CD8-positive, alpha-beta memory T cell (primary cell): ENCODE measurements at regions not wholly inside any gene's neighbourhood (a gene's known extent, or its start where the extent isn't known, plus 50 kb on each side); places are given as distances from the start of the nearest gene placed in this dataset.
A peak's percentile ranks its signal among the peaks of the same experiment; 100 is the strongest.
"Not testable (repeated sequence)": the region's sequence is repeated elsewhere in the genome, so short reads cannot be mapped to it uniquely, and the experiment has no call there.

Source experiments
- CTCF ChIA-PET: fragments of 350-600 bp; sonication (Branson Sonifier 250); formaldehyde crosslinking; loops from one replicate; lab custom pipeline; 2021; ENCODE audit warnings: antibody characterized with exemption; lab: Charles Lee
- POLR2A ChIA-PET: fragments of 350-600 bp; sonication (Branson Sonifier 250); formaldehyde crosslinking; loops from one replicate; lab custom pipeline; 2021; ENCODE audit warnings: antibody characterized with exemption; lab: Charles Lee
- DNase-seq, 5 donors: peaks; one replicate each; pipeline versions ENCODE4 v3.0.0 to v3.0.0-alpha.2; 2020 to 2022; ENCODE audit warnings: mixed read lengths in 1 of 5
- H3K27ac ChIP-seq: one replicate; pipeline ENCODE4 v1.7.0; 2013; ENCODE audit warnings: low read depth, mild to moderate bottlenecking, low read length, moderate library complexity
- H3K27me3 ChIP-seq: 2 replicates; pipeline ENCODE4 v1.7.0; 2013; ENCODE audit warnings: low read length, mild to moderate bottlenecking; ENCODE audit not compliant: insufficient read depth, poor library complexity, severe bottlenecking
- H3K36me3 ChIP-seq: 2 replicates; pipeline ENCODE4 v1.7.0; 2013; ENCODE audit warnings: mild to moderate bottlenecking, low read length, moderate library complexity; ENCODE audit not compliant: insufficient read depth
- H3K4me1 ChIP-seq: 2 replicates; pipeline ENCODE4 v1.7.0; 2013; ENCODE audit warnings: mild to moderate bottlenecking, low read length, moderate library complexity; ENCODE audit not compliant: insufficient read depth
- H3K4me3 ChIP-seq: 2 replicates; pipeline ENCODE4 v1.7.0; 2013; ENCODE audit warnings: mild to moderate bottlenecking, low read length
- H3K9me3 ChIP-seq: 2 replicates; pipeline ENCODE4 v1.7.0; 2013; ENCODE audit warnings: mild to moderate bottlenecking, low read length
- H3K27ac Mint-ChIP-seq, 8 donors: one replicate each; pipeline ENCODE4 v1.8.0; 2020 to 2021; ENCODE audit warnings: mixed read lengths in 8 of 8, mild to moderate bottlenecking in 6 of 8, inconsistent platforms in 3 of 8, moderate library complexity in 3 of 8
- H3K27me3 Mint-ChIP-seq, 2 donors: one replicate each; pipeline ENCODE4 v1.8.0; 2020 to 2021; ENCODE audit warnings: mixed read lengths in 2 of 2, mild to moderate bottlenecking in 1 of 2, moderate library complexity in 1 of 2
- H3K36me3 Mint-ChIP-seq, 3 donors: one replicate each; pipeline ENCODE4 v1.8.0; 2020 to 2021; ENCODE audit warnings: mixed read lengths in 3 of 3, inconsistent platforms in 1 of 3, mild to moderate bottlenecking in 1 of 3
- H3K4me1 Mint-ChIP-seq, 3 donors: one replicate each; pipeline ENCODE4 v1.8.0; 2020 to 2021; ENCODE audit warnings: mixed read lengths in 3 of 3, inconsistent platforms in 1 of 3, mild to moderate bottlenecking in 1 of 3
- H3K4me3 Mint-ChIP-seq, 7 donors: one replicate each; pipeline ENCODE4 v1.8.0; 2020 to 2021; ENCODE audit warnings: mixed read lengths in 7 of 7, mild to moderate bottlenecking in 6 of 7, moderate library complexity in 4 of 7, inconsistent platforms in 2 of 7
- H3K9me3 Mint-ChIP-seq, 5 donors: one replicate each; pipeline ENCODE4 v1.8.0; 2020 to 2022; ENCODE audit warnings: mixed read lengths in 5 of 5, mild to moderate bottlenecking in 3 of 5, moderate library complexity in 2 of 5, inconsistent platforms in 1 of 5

DNA sequence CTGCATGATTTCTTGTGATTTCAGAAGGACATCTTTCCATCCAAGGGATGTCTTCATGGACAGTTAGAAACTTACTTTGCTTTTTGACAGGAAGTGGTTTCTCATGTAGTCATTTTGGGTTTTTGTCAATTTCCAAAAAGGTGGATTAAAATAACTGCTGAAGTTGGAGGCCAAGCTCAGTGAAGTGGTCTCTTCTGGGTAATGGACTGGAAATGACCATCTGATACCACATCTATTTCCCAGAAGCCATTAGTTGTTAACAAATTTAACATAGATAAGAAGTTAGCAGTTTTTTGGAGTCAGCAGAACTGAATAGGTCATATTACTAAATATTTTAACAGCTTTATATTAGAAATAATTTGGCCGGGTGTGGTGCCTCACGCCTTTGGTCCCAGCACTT lies 86.2 kb upstream of the MYO10 start:
- ChIA-PET POLR2A (no interaction called here), CTCF (no interaction called here)
- no peaks in the 10 kb centered on the region for H3K9me3 ChIP-seq
- H3K4me3 ChIP-seq = no peak overlapping the region
- no peak for DNase-seq
- H3K27ac Mint-ChIP-seq = no peak overlapping the region
- H3K36me3 Mint-ChIP-seq = no peaks in the 10 kb centered on the region
- H3K27me3 Mint-ChIP-seq = no peaks in the 10 kb centered on the region
- H3K36me3 ChIP-seq = no peaks in the 10 kb centered on the region
- H3K27me3 ChIP-seq = no peaks in the 10 kb centered on the region
- no peak overlapping the region for H3K4me3 Mint-ChIP-seq
- H3K27ac ChIP-seq = no peak overlapping the region
- no peaks in the 10 kb centered on the region for H3K4me1 ChIP-seq
- peaks cover 0 to 12% (median 0%) of the 10 kb centered on the region in 5 donors for H3K9me3 Mint-ChIP-seq
- H3K4me1 Mint-ChIP-seq = no peaks in the 10 kb centered on the region

DNA sequence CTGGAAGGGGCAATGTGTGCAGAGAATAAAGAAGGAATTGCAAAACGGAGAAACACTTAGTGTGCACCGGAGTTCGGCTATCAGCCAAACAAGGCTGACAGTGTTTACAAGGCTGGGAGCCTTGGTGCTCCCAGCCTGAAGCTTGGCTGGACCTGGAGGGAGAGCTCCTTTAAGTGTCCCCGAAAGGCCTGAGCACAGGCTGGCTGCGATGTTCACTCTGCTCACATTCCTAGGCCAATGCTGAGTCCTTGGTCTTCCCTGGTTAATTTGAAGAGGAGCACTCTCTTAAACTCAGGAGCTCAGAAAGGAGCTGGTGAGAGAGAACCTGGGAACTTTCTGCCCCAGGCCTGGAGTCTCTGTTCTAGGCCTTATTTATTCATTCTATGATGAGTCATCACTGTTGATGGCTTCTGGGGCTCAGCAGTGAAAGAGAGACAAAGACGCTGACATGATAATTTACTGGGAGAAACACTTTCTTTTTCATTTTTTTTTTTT lies 88.6 kb upstream of the MYO10 start:
- Histone ChIP-seq H3K9me3 (no peaks in the 10 kb centered on the region), H3K27ac (no peak overlapping the region), H3K27me3 (no peaks in the 10 kb centered on the region), H3K4me1 (no peaks in the 10 kb centered on the region), H3K36me3 (no peaks in the 10 kb centered on the region), H3K4me3 (no peak overlapping the region)
- ChIA-PET CTCF (no interaction called here), POLR2A (no interaction called here)
- Mint-ChIP-seq H3K4me3 (no peak overlapping the region), H3K27ac (no peak overlapping the region), H3K27me3 (peaks cover 0 to 4% of the 10 kb centered on the region in 2 donors), H3K9me3 (peaks cover 0 to 12% (median 5%) of the 10 kb centered on the region in 5 donors), H3K4me1 (no peaks in the 10 kb centered on the region), H3K36me3 (no peaks in the 10 kb centered on the region)
- no peak for DNase-seq

DNA sequence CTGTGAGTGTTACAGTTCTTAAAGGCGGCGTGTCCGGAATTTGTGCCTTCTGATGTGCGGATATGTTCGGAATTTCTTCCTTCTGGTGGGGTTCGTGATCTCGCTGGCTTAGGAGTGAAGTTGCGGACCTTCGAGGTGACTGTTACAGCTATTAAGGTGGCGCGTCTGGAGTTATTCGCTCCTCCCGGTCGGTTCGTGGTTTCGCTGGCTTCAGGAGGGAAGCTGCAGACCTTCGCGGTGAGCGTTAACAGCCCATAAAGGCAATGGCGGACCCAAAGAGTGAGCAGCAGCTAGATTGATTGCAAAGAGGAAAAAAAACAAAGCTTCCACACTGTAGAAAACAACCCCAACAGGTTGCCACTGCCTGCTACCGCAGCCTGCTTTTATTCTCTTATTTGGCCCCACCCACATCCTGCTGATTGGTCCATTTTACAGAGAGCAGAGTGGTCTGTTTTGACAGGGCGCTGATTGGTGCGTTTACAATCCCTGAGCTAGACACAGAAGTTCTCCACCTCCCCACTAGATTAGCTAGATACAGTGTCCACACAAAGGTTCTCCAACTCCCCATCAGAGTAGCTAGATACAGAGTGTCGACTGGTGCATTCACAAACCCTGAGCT lies 95.7 kb upstream of the MYO10 start:
- H3K27me3 Mint-ChIP-seq, POLR2A ChIA-PET, H3K4me1 ChIP-seq, H3K27ac ChIP-seq, DNase-seq, H3K4me3 Mint-ChIP-seq, H3K36me3 Mint-ChIP-seq, H3K27me3 ChIP-seq, H3K4me3 ChIP-seq, H3K4me1 Mint-ChIP-seq, CTCF ChIA-PET, H3K36me3 ChIP-seq, H3K9me3 ChIP-seq: not testable (repeated sequence)
- H3K27ac Mint-ChIP-seq = peak overlapping the region in 1 of 8 donors; percentile 61
- peaks cover 0 to 15% (median 8%) of the 10 kb centered on the region in 5 donors for H3K9me3 Mint-ChIP-seq

DNA sequence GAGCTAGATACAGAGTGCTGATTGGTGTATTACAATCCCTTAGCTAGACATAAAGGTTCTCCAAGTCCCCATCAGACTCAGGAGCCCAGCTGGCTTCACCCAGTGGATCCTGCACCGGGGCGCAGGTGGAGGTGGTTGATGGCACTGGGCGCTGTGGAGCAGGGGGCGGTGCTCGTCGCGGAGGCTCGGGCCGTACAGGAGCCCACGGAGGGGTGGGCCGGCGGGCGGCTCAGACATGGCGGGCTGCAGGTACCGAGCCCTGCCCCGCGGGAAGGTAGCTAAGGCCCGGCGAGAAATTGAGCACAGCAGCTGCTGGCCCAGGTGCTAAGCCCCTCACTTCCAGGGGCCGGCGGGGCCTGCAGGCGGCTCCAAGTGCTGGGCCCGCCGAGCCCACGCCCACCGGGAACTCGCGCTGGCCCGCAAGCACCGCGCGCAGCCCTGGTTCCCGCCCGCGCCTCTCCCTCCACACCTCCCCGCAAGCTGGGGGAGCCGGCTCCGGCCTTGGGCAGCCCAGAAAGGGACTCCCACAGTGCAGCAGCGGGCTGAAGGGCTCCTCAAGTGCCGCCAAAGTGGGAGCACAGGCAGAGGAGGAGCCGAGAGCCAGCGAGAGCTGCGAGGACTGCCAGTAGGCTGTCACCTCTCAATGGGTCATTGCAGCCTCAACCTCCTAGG lies 96.4 kb upstream of the MYO10 start:
- H3K4me1 Mint-ChIP-seq, POLR2A ChIA-PET, H3K36me3 Mint-ChIP-seq: not testable (repeated sequence)

DNA sequence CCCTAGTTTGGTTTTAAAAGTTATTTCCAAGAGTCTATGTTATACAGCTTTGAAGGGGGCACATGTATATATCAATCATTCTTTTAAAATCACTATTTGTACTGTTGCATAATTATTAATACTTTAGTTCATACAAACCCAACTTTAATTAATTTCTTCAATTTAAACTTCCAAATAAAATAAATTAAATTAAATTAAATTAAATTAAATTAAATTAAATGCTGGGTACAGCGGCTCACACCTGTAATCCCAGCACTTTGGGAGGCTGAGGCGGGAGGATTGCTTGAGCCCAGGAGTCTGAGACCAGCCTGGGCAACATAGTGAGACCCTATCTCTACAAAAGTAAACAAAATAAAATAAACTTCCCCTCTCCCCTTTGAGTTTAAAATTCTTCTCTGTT lies 98.9 kb upstream of the MYO10 start:
- H3K9me3 ChIP-seq, POLR2A ChIA-PET, H3K4me1 ChIP-seq, H3K27ac Mint-ChIP-seq, H3K4me1 Mint-ChIP-seq, H3K4me3 Mint-ChIP-seq, H3K4me3 ChIP-seq, H3K27me3 ChIP-seq, H3K36me3 ChIP-seq, H3K27ac ChIP-seq, H3K36me3 Mint-ChIP-seq, H3K27me3 Mint-ChIP-seq, DNase-seq: not testable (repeated sequence)
- H3K9me3 Mint-ChIP-seq = peaks cover 0 to 17% (median 5%) of the 10 kb centered on the region in 5 donors
- CTCF ChIA-PET = interaction anchor here (1.2 kb wide), 1 partner anchor 22 kb away, joined by 3 read pairs; no protein-coding TSS in a partner anchor

More for the DNA sequence above, 96.4 kb upstream of the MYO10 start:
- DNase-seq, H3K27ac Mint-ChIP-seq, CTCF ChIA-PET, H3K9me3 ChIP-seq, H3K36me3 ChIP-seq, H3K27me3 ChIP-seq, H3K4me1 ChIP-seq, H3K27ac ChIP-seq, H3K27me3 Mint-ChIP-seq, H3K4me3 ChIP-seq, H3K4me3 Mint-ChIP-seq: not testable (repeated sequence)
- H3K9me3 Mint-ChIP-seq = peaks cover 0 to 15% (median 8%) of the 10 kb centered on the region in 5 donors

DNA sequence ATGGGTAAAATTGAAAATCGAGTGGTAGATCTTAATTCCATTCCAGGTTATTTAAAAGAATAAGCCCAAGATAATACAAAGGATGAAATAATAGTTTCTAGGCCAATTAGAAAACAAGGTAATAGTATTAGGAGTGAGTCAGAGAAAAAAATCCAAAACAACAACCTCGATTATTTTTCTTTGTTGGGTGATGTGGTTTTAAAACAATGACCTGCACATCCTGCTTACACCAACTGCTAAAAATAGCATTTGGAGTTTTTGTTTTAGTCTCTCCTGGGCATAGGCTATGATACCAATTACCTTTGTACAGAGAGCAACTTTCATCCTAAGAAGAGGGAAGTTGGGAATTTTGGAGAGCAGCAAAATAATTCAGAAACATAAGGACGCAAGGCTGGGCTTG lies 101.7 kb upstream of the MYO10 start:
- Mint-ChIP-seq H3K27me3 (no peaks in the 10 kb centered on the region), H3K4me3 (no peak overlapping the region), H3K9me3 (peaks cover 0 to 10% (median 3%) of the 10 kb centered on the region in 5 donors), H3K4me1 (no peaks in the 10 kb centered on the region), H3K27ac (no peak overlapping the region), H3K36me3 (no peaks in the 10 kb centered on the region)
- H3K4me3 ChIP-seq = no peak overlapping the region
- no peak overlapping the region for H3K27ac ChIP-seq
- no peaks in the 10 kb centered on the region for H3K36me3 ChIP-seq
- CTCF ChIA-PET = no interaction called here
- H3K4me1 ChIP-seq = no peaks in the 10 kb centered on the region
- no peaks in the 10 kb centered on the region for H3K9me3 ChIP-seq
- POLR2A ChIA-PET = no interaction called here
- no peaks in the 10 kb centered on the region for H3K27me3 ChIP-seq
- no peak for DNase-seq

DNA sequence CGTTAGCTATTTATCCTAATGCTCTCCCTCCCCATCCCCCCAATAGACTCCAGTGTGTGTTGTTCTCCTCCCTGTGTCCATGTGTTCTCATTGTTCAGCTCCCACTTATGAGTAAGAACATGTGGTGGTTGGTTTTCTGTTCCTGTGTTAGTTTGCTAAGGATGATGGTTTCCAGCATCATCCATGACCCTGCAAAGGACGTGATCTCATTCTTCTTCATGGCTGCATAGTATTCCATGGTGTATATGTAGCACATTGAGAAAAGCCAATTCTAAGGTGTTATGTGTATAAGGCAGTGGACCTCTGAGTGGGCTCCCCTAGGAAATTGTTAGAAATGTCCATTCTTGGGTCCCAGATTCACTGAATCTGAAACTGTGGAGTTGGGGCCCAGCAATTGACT lies 103.1 kb upstream of the MYO10 start:
- Histone ChIP-seq H3K4me3 (no peak overlapping the region), H3K27ac (no peak overlapping the region), H3K36me3 (no peaks in the 10 kb centered on the region), H3K9me3 (no peaks in the 10 kb centered on the region), H3K27me3 (no peaks in the 10 kb centered on the region), H3K4me1 (no peaks in the 10 kb centered on the region)
- Mint-ChIP-seq H3K4me3 (no peak overlapping the region), H3K4me1 (no peaks in the 10 kb centered on the region), H3K27ac (no peak overlapping the region), H3K9me3 (peaks cover 0 to 13% (median 6%) of the 10 kb centered on the region in 5 donors), H3K27me3 (no peaks in the 10 kb centered on the region), H3K36me3 (no peaks in the 10 kb centered on the region)
- ChIA-PET POLR2A (no interaction called here), CTCF (no interaction called here)
- DNase-seq = no peak

DNA sequence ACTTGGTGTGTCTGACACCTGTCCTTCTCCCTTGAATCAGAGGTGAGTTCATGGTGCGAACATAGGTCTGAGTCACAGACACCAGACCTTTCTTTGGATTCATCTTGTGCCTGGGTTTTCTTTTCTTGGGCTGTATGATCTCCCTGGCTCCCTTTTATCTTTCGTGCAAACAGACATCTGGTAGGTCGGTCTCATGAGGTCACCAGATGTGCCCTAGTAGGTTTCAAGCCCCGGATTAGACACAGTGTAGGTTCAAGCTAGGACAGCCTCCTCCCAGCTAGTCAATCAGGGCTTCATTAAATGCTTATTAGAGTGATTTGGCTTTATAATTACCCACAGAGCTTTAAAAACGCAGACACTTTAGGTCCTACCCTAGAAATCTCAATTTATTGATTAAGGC lies 106.0 kb upstream of the MYO10 start:
- Histone ChIP-seq H3K27ac (no peak overlapping the region), H3K9me3 (no peaks in the 10 kb centered on the region), H3K4me3 (no peak overlapping the region), H3K36me3 (no peaks in the 10 kb centered on the region), H3K27me3 (no peaks in the 10 kb centered on the region), H3K4me1 (no peaks in the 10 kb centered on the region)
- no peak for DNase-seq
- H3K4me1 Mint-ChIP-seq = no peaks in the 10 kb centered on the region
- peaks cover 0 to 12% (median 6%) of the 10 kb centered on the region in 5 donors for H3K9me3 Mint-ChIP-seq
- ChIA-PET CTCF (interaction anchor here (0.9 kb wide), 1 partner anchor 8 kb away, joined by 3 read pairs; no protein-coding TSS in a partner anchor), POLR2A (no interaction called here)
- H3K27ac Mint-ChIP-seq = no peak overlapping the region
- H3K27me3 Mint-ChIP-seq = no peaks in the 10 kb centered on the region
- peak overlapping the region in 1 of 7 donors; percentile 51 for H3K4me3 Mint-ChIP-seq
- no peaks in the 10 kb centered on the region for H3K36me3 Mint-ChIP-seq
